H9 (cell line): ENCODE measurements at regions not wholly inside any gene's neighbourhood (a gene's known extent, or its start where the extent isn't known, plus 50 kb on each side); places are given as distances from the start of the nearest gene placed in this dataset.

ENCODE experiments used
- DNase-seq: peaks from one replicate; pipeline ENCODE4 v3.0.0-alpha.2; 2017
- H2AFZ ChIP-seq: one replicate; pipeline ENCODE4 v1.6.1; 2013; ENCODE audit warnings: mild to moderate bottlenecking, low read length, control low read depth, moderate library complexity
- H2AK5ac ChIP-seq: 2 replicates; pipeline ENCODE4 v1.6.1; 2013; ENCODE audit warnings: low read length, control low read depth, mixed read lengths; ENCODE audit not compliant: insufficient read length
- H2BK120ac ChIP-seq: one replicate; pipeline ENCODE4 v1.6.1; 2013; ENCODE audit warnings: low read depth, mild to moderate bottlenecking, low read length, control low read depth, inconsistent platforms; ENCODE audit not compliant: poor library complexity, severe bottlenecking
- H2BK12ac ChIP-seq: 2 replicates; pipeline ENCODE4 v1.6.1; 2013; ENCODE audit warnings: low read length, control low read depth, mixed read lengths, low read depth; ENCODE audit not compliant: insufficient read length
- H2BK15ac ChIP-seq: 2 replicates; pipeline ENCODE4 v1.6.1; 2013; ENCODE audit warnings: low read depth, low read length, control low read depth
- H2BK20ac ChIP-seq: one replicate; pipeline ENCODE4 v1.6.1; 2013; ENCODE audit warnings: low read depth, mild to moderate bottlenecking, low read length, control low read depth, inconsistent platforms; ENCODE audit not compliant: poor library complexity, severe bottlenecking
- H2BK5ac ChIP-seq: 2 replicates; pipeline ENCODE4 v1.6.1; 2013; ENCODE audit warnings: low read length, control low read depth, mixed read lengths; ENCODE audit not compliant: insufficient read length
- H3K14ac ChIP-seq: 2 replicates; pipeline ENCODE4 v1.6.1; 2013; ENCODE audit warnings: low read length, control low read depth; ENCODE audit not compliant: insufficient read depth
- H3K18ac ChIP-seq: 2 replicates; pipeline ENCODE4 v1.6.1; 2013; ENCODE audit warnings: low read depth, mild to moderate bottlenecking, mixed read lengths, low read length, control low read depth; ENCODE audit not compliant: insufficient read length
- H3K23ac ChIP-seq: 2 replicates; pipeline ENCODE4 v1.6.1; 2013; ENCODE audit warnings: low read length, control low read depth, mixed read lengths, low read depth; ENCODE audit not compliant: insufficient read length
- H3K23me2 ChIP-seq: 2 replicates; pipeline ENCODE4 v1.6.1; 2013; ENCODE audit warnings: low read depth, mild to moderate bottlenecking, mixed read lengths, low read length, control low read depth; ENCODE audit not compliant: insufficient read length, poor library complexity, severe bottlenecking
- H3K27ac ChIP-seq: 2 replicates; pipeline ENCODE4 v1.5.1; 2013; ENCODE audit warnings: low read length, control low read depth, mixed read lengths, low read depth; ENCODE audit not compliant: insufficient read length
- H3K27me3 ChIP-seq: 2 replicates; pipeline ENCODE4 v1.6.1; 2013; ENCODE audit warnings: low read length, control low read depth, inconsistent platforms; ENCODE audit not compliant: insufficient read depth
- H3K4ac ChIP-seq: 2 replicates; pipeline ENCODE4 v1.6.1; 2013; ENCODE audit warnings: low read depth, mild to moderate bottlenecking, control low read depth, inconsistent platforms, low read length, moderate library complexity
- H3K4me1 ChIP-seq: 2 replicates; pipeline ENCODE4 v1.6.1; 2013; ENCODE audit warnings: low read length, control low read depth, inconsistent platforms; ENCODE audit not compliant: insufficient read depth
- H3K4me2 ChIP-seq: 2 replicates; pipeline ENCODE4 v1.6.1; 2013; ENCODE audit warnings: low read length, control low read depth, mixed read lengths; ENCODE audit not compliant: insufficient read length, insufficient read depth
- H3K56ac ChIP-seq: 2 replicates; pipeline ENCODE4 v1.6.1; 2013; ENCODE audit warnings: low read depth, mild to moderate bottlenecking, mixed read lengths, low read length, control low read depth; ENCODE audit not compliant: insufficient read length
- H3K79me1 ChIP-seq: 2 replicates; pipeline ENCODE4 v1.6.1; 2013; ENCODE audit warnings: low read depth, mild to moderate bottlenecking, moderate library complexity, low read length, control low read depth, inconsistent platforms; ENCODE audit not compliant: insufficient read depth, poor library complexity, severe bottlenecking
- H3K79me2 ChIP-seq: 2 replicates; pipeline ENCODE4 v1.6.1; 2013; ENCODE audit warnings: low read length, control low read depth, inconsistent platforms; ENCODE audit not compliant: insufficient read depth
- H3K9ac ChIP-seq: 2 replicates; pipeline ENCODE4 v1.6.1; 2013; ENCODE audit warnings: low read length, control low read depth, mixed read lengths; ENCODE audit not compliant: insufficient read length; ENCODE audit errors: extremely low read depth
- H3K9me3 ChIP-seq: one replicate; pipeline ENCODE4 v1.6.1; 2013; ENCODE audit warnings: low read depth, low read length, inconsistent platforms; ENCODE audit not compliant: control insufficient read depth
- H3T11ph ChIP-seq: one replicate; pipeline ENCODE4 v1.6.1; 2013; ENCODE audit warnings: mild to moderate bottlenecking, low read length, control low read depth, inconsistent platforms
- H4K20me1 ChIP-seq: one replicate; pipeline ENCODE4 v1.6.1; 2013; ENCODE audit not compliant: control insufficient read depth, insufficient read length, insufficient read depth
- H4K5ac ChIP-seq: 2 replicates; pipeline ENCODE4 v1.6.1; 2013; ENCODE audit warnings: low read depth, mild to moderate bottlenecking, mixed read lengths, low read length, control low read depth; ENCODE audit not compliant: insufficient read length
- H4K8ac ChIP-seq: replicated peaks from 2 replicates; pipeline ENCODE4 v1.6.1; 2013; ENCODE audit warnings: low read length, control low read depth, mixed read lengths, low read depth; ENCODE audit not compliant: insufficient read length
- H4K91ac ChIP-seq: 2 replicates; pipeline ENCODE4 v1.6.1; 2013; ENCODE audit warnings: low read depth, mild to moderate bottlenecking, moderate library complexity, mixed read lengths, low read length, control low read depth; ENCODE audit not compliant: insufficient read length
- H3K27ac Mint-ChIP-seq, 3 experiments: 2 replicates in 2 of 3; 3 replicates in 1 of 3; pipeline ENCODE4 v1.8.0; 2020 to 2021; ENCODE audit warnings: mixed read lengths in 3 of 3, mild to moderate bottlenecking in 1 of 3, moderate library complexity in 1 of 3
- H3K27me3 Mint-ChIP-seq: 2 replicates; pipeline ENCODE4 v1.8.0; 2021; ENCODE audit warnings: low read depth, mild to moderate bottlenecking, moderate library complexity, mixed read lengths
- H3K36me3 Mint-ChIP-seq, 3 experiments: 2 replicates in 2 of 3; 3 replicates in 1 of 3; pipeline ENCODE4 v1.8.0; 2020 to 2021; ENCODE audit warnings: low read depth in 3 of 3, mixed read lengths in 3 of 3; ENCODE audit not compliant: insufficient read depth in 1 of 3
- H3K4me1 Mint-ChIP-seq, 2 experiments: 2 replicates each; pipeline ENCODE4 v1.8.0; 2020; ENCODE audit warnings: mixed read lengths in 2 of 2
- H3K4me3 Mint-ChIP-seq, 2 experiments: 2 replicates in 1 of 2; 3 replicates in 1 of 2; pipeline ENCODE4 v1.8.0; 2020 to 2021; ENCODE audit warnings: mild to moderate bottlenecking in 2 of 2, mixed read lengths in 2 of 2, moderate library complexity in 1 of 2
- H3K9me3 Mint-ChIP-seq, 2 experiments: 2 replicates in 1 of 2; 3 replicates in 1 of 2; pipeline ENCODE4 v1.8.0; 2020; ENCODE audit warnings: mild to moderate bottlenecking in 2 of 2, mixed read lengths in 2 of 2, moderate library complexity in 1 of 2
- WGBS: extraction: QIAGEN DNeasy Blood & Tissue Kit; methylation state at CpG from one replicate; pipeline ENCODE4 v1.1.7; 2013; ENCODE audit warnings: missing lambda C conversion rate, low lambda C conversion rate, mixed read lengths; ENCODE audit not compliant: insufficient read length; ENCODE audit errors: extremely low coverage; 5-methylcytosine and 5-hydroxymethylcytosine counted together
- TF ChIP-seq, protein P1 (sequence below): fragments of 200-600 bp; sonication (generic); conservative IDR thresholded peaks from 3 replicates; pipeline ENCODE4 v1.8.0; 2021; ENCODE audit warnings: antibody characterized with exemption, mild to moderate bottlenecking

DNA sequence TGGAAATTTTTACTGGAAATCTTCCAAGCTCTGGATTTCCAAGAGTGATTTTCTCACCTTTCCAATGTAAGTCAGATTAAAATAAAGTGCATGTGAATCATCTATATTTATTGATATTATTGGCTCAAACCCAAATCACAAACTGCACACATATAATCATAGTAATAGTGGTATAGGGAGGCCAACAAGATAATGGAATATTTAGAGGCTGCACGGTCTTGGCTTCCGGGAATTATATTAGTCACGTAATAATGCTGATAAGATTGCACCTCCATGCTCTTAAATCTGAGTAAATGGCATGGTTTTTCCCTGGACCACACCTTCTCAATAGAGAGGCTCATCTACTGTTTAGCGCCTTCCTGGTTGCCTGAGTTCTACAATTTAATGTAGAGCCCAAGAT, 567.1 kb upstream of the NR2F2 start:
- Histone ChIP-seq H3K9me3 (no peaks in the 10 kb centered on the region), H2BK5ac (no peak overlapping the region), H2BK12ac (no peak overlapping the region), H3K14ac (no peak overlapping the region), H4K8ac (no peak overlapping the region), H3K4me2 (no peak overlapping the region), H3K79me2 (no peaks in the 10 kb centered on the region), H2AFZ (no peak overlapping the region), H3K18ac (no peak overlapping the region), H3K27ac (no peak overlapping the region), H3K27me3 (no peaks in the 10 kb centered on the region), H3K4me1 (no peaks in the 10 kb centered on the region), H3K79me1 (no peaks in the 10 kb centered on the region), H3T11ph (no peak overlapping the region), H3K23ac (no peak overlapping the region), H2BK20ac (no peak overlapping the region), H3K23me2 (no peaks in the 10 kb centered on the region), H3K9ac (no peak overlapping the region), H3K56ac (no peak overlapping the region), H3K4ac (no peak overlapping the region), H2BK15ac (no peak overlapping the region), H4K91ac (no peak overlapping the region), H2BK120ac (no peak overlapping the region), H4K20me1 (no peaks in the 10 kb centered on the region), H4K5ac (no peak overlapping the region), H2AK5ac (no peak overlapping the region)
- Mint-ChIP-seq H3K27me3 (peaks cover 7% of the 10 kb centered on the region), H3K36me3 (no peaks in the 10 kb centered on the region), H3K4me1 (peaks cover 0 to 8% of the 10 kb centered on the region in 2 experiments; a peak in 2 of 4 replicates), H3K27ac (no peak overlapping the region), H3K4me3 (no peak overlapping the region), H3K9me3 (no peaks in the 10 kb centered on the region; a peak in 1 of 5 replicates)
- DNase-seq, result no peak
- TF ChIP-seq, protein P1, sequence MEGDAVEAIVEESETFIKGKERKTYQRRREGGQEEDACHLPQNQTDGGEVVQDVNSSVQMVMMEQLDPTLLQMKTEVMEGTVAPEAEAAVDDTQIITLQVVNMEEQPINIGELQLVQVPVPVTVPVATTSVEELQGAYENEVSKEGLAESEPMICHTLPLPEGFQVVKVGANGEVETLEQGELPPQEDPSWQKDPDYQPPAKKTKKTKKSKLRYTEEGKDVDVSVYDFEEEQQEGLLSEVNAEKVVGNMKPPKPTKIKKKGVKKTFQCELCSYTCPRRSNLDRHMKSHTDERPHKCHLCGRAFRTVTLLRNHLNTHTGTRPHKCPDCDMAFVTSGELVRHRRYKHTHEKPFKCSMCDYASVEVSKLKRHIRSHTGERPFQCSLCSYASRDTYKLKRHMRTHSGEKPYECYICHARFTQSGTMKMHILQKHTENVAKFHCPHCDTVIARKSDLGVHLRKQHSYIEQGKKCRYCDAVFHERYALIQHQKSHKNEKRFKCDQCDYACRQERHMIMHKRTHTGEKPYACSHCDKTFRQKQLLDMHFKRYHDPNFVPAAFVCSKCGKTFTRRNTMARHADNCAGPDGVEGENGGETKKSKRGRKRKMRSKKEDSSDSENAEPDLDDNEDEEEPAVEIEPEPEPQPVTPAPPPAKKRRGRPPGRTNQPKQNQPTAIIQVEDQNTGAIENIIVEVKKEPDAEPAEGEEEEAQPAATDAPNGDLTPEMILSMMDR, result no peak
- no CpG with 5 or more reads among the region's 4 CpGs for WGBS
